Psoas muscle (tissue), 7 donors: ENCODE measurements at regions not wholly inside any gene's neighbourhood (a gene's known extent, or its start where the extent isn't known, plus 50 kb on each side); places are given as distances from the start of the nearest gene placed in this dataset.

Experiments
- ATAC-seq, 4 donors: fragments of 200-7000 bp; cut with Tn5 transposase; one replicate each; pipeline ENCODE4 v1.9.1; 2020; ENCODE audit warnings: moderate library complexity in 3 of 4, mild to moderate bottlenecking in 2 of 4
- DNase-seq, 2 donors: peaks; one replicate each; pipeline ENCODE4 v3.0.0-alpha.2; 2020
- H3K27ac ChIP-seq: fragments of 200-600 bp; one replicate; pipeline ENCODE4 v1.8.0; 2022
- H3K27me3 ChIP-seq, 3 donors: fragments of 200-600 bp in 1 of 3; one replicate each; pipeline versions ENCODE4 v1.6.1 to v1.8.0; 2013 to 2022; ENCODE audit warnings: low read length in 2 of 3, mild to moderate bottlenecking in 2 of 3, moderate library complexity in 1 of 3; ENCODE audit not compliant: insufficient read depth in 3 of 3
- H3K36me3 ChIP-seq, 2 donors: fragments of 200-600 bp in 1 of 2; one replicate each; pipeline versions ENCODE4 v1.6.1 to v1.8.0; 2013 to 2022; ENCODE audit warnings: low read depth in 1 of 2, mild to moderate bottlenecking in 1 of 2, moderate library complexity in 1 of 2; ENCODE audit not compliant: insufficient read depth in 1 of 2
- H3K4me1 ChIP-seq: fragments of 200-600 bp; one replicate; pipeline ENCODE4 v1.8.0; 2022
- H3K4me3 ChIP-seq: fragments of 200-600 bp; one replicate; pipeline ENCODE4 v1.8.0; 2022; ENCODE audit warnings: mild to moderate bottlenecking
- H3K9me3 ChIP-seq: fragments of 200-600 bp; one replicate; pipeline ENCODE4 v1.8.0; 2022
- WGBS, 3 donors: extraction: QIAGEN DNeasy Blood & Tissue Kit; methylation state at CpG; one replicate each; pipeline versions ENCODE4 v1.1.6 to v1.1.7; 2013; 5-methylcytosine and 5-hydroxymethylcytosine counted together
- intact Hi-C, 2 donors: fragments of 100-400 bp; cut with DNase I; formaldehyde crosslinking; loops; one replicate each; pipeline versions ENCODE4 v1.11.0 to v1.14.2; 2022
- TF ChIP-seq, protein P1 (sequence below): fragments of 200-600 bp; IDR thresholded peaks from one replicate; pipeline ENCODE4 v1.8.0; 2022; ENCODE audit warnings: antibody characterized with exemption
- donor health status: healthy with polysubstance abuse.
- donor health status: DM: no; HTN: no; CAD: no; lungs with moderate emphysema.
- donor health status: Bipolar disorder and iron deficiency.
- donor health status: healthy.
- donor health status: DM: yes; HTN: yes; CAD: no.
- donor health status: DM: no; HTN: no; CAD: no.
- donor health status: DM: yes; HTN: yes; CAD: no.

DNA sequence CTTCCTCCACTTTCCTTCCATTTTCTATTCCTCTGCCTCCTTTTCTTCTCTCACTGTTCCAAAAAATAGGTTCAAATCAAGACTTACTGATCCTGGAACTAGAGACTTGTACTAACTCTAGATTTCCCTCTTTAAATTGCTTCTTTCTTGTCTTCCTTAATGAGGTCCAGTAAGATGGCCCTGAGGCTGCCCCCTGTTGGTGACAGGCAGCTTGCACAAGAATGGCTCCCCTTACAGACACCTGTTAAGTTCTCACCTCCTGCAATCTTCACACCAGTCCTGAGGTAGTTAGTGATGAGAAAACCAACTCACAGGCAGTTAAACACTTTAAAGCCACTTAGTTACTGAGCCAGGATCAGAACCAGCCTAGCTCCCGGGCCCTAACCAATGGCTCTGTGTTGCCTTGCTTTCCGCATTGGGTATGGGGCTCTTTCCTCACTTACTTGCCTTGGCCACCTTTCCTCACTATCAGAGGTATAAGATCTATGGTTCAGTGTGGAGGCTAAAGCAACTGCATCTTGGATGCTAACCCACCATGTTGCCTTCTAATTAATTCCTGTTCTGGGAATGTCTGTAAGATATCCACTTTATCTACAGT, 130.6 kb downstream of the AKAIN1 start:
- 87 to 94% (median 89%) methylated on average over 2 of the region's 2 CpGs for whole genome bisulfite sequencing, 3 donors
- Histone ChIP-seq H3K36me3 (no peaks in the 10 kb centered on the region), H3K9me3 (no peaks in the 10 kb centered on the region), H3K4me3 (no peak overlapping the region), H3K4me1 (no peaks in the 10 kb centered on the region), H3K27ac (no peak overlapping the region), H3K27me3 (no peaks in the 10 kb centered on the region)
- DNase-seq, result no peak
- TF ChIP-seq, protein P1, sequence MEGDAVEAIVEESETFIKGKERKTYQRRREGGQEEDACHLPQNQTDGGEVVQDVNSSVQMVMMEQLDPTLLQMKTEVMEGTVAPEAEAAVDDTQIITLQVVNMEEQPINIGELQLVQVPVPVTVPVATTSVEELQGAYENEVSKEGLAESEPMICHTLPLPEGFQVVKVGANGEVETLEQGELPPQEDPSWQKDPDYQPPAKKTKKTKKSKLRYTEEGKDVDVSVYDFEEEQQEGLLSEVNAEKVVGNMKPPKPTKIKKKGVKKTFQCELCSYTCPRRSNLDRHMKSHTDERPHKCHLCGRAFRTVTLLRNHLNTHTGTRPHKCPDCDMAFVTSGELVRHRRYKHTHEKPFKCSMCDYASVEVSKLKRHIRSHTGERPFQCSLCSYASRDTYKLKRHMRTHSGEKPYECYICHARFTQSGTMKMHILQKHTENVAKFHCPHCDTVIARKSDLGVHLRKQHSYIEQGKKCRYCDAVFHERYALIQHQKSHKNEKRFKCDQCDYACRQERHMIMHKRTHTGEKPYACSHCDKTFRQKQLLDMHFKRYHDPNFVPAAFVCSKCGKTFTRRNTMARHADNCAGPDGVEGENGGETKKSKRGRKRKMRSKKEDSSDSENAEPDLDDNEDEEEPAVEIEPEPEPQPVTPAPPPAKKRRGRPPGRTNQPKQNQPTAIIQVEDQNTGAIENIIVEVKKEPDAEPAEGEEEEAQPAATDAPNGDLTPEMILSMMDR, result no peak
- no peak for ATAC-seq
- intact Hi-C loops, result no loop called here

DNA sequence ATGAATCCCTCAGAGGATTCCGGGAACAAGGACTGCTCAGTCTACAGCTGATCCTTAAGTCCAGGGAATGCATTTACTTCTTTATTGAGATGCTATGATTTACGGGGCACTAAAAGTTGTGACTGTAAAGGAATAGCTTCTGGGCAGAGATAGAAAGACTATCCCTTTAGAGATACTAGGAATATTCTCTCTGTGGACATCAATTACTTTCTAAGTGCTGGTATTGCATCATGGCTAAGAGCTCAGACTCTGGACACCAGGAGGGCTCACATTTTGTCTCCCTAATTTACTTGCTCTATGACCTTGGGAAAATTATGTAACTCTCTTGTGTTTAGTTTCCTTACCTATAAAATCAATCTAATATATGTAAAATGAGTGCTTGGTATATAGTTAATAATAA, 131.4 kb downstream of the AKAIN1 start:
- no peaks in the 10 kb centered on the region for H3K9me3 ChIP-seq
- TF ChIP-seq, protein P1, result no peak
- ATAC-seq (no peak), DNase-seq (no peak)
- WGBS, 3 donors, result 87 to 88% (median 87%) methylated on average over 2 of the region's 2 CpGs
- no peaks in the 10 kb centered on the region for H3K4me1 ChIP-seq
- H3K4me3 ChIP-seq, result no peak overlapping the region
- no peak overlapping the region for H3K27ac ChIP-seq
- H3K27me3 ChIP-seq, result no peaks in the 10 kb centered on the region
- H3K36me3 ChIP-seq, result no peaks in the 10 kb centered on the region
- intact Hi-C loops, result no loop called here

DNA sequence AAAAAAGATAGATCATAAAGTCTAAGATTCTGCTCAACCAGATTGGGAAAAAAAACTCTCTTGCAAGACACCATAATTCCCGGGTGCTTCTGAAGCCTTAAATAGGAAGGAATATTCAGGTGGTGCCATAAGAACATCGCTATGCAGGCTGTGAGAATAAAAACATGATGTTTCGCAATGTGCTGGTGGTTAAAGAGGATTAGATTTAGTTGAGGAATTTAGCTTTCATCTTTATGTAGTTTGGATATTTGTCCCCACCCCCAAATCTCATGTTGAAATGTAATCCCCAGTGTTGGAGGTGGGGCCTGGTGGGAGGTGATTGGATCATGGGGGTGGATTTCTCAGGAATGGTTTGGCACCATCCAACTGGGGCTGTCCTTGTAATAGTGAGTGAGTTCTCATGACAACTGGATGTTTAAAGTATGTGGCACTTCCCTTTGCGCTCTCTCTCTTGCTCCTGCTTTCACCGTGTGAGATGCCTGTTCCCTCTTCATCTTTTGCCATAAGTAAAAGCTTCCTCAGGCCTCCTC, 132.2 kb downstream of the AKAIN1 start:
- no peaks in the 10 kb centered on the region for H3K36me3 ChIP-seq
- intact Hi-C loops, result no loop called here
- H3K27me3 ChIP-seq, result no peaks in the 10 kb centered on the region
- 68 to 78% (median 71%) methylated on average over 5 of the region's 5 CpGs for WGBS, 3 donors
- ATAC-seq (no peak), DNase-seq (no peak)
- H3K27ac ChIP-seq, result no peak overlapping the region
- H3K4me3 ChIP-seq, result no peak overlapping the region
- TF ChIP-seq, protein P1, result no peak
- no peaks in the 10 kb centered on the region for H3K9me3 ChIP-seq
- H3K4me1 ChIP-seq, result no peaks in the 10 kb centered on the region

- DNase-seq (no peak), ATAC-seq (no peak)
- Histone ChIP-seq H3K4me3 (no peak overlapping the region), H3K4me1 (no peaks in the 10 kb centered on the region), H3K27me3 (no peaks in the 10 kb centered on the region), H3K27ac (no peak overlapping the region), H3K9me3 (no peaks in the 10 kb centered on the region), H3K36me3 (no peaks in the 10 kb centered on the region)
- TF ChIP-seq, protein P1, result no peak
- intact Hi-C loops, result no loop called here
- 60 to 68% (median 60%) methylated on average over 2 of the region's 2 CpGs for WGBS, 3 donors
These were observed 135.3 kb downstream of the AKAIN1 start for GRCh38 chr18:5061785-5062184.

- Histone ChIP-seq H3K4me3 (no peak overlapping the region), H3K9me3 (no peaks in the 10 kb centered on the region), H3K36me3 (no peaks in the 10 kb centered on the region), H3K27ac (no peak overlapping the region), H3K27me3 (no peaks in the 10 kb centered on the region), H3K4me1 (no peaks in the 10 kb centered on the region)
- intact Hi-C loops, result no loop called here
- ATAC-seq, result no peak
- 84 to 92% (median 85%) methylated on average over 3 of the region's 3 CpGs for WGBS, 3 donors
- no peak for DNase-seq
- TF ChIP-seq, protein P1, result no peak
These were observed 136.5 kb downstream of the AKAIN1 start for GRCh38 chr18:5060543-5060942.
